Subcutaneous abdominal adipose tissue (tissue), 5 donors: ENCODE measurements at regions not wholly inside any gene's neighbourhood (a gene's known extent, or its start where the extent isn't known, plus 50 kb on each side); places are given as distances from the start of the nearest gene placed in this dataset.

Experiments
- H3K27ac ChIP-seq: one replicate; pipeline ENCODE4 v1.7.0; 2013; ENCODE audit warnings: low read depth, mild to moderate bottlenecking, inconsistent platforms, low read length, moderate library complexity
- H3K27me3 ChIP-seq, 5 donors: one replicate each; pipeline ENCODE4 v1.7.0; 2013; ENCODE audit warnings: low read length in 5 of 5, inconsistent platforms in 1 of 5; ENCODE audit not compliant: control insufficient read depth in 5 of 5, insufficient read depth in 4 of 5
- H3K36me3 ChIP-seq, 5 donors: one replicate each; pipeline ENCODE4 v1.7.0; 2013; ENCODE audit warnings: low read length in 5 of 5; ENCODE audit not compliant: control insufficient read depth in 5 of 5, insufficient read depth in 5 of 5
- H3K4me1 ChIP-seq, 5 donors: one replicate each; pipeline ENCODE4 v1.7.0; 2013; ENCODE audit warnings: low read length in 5 of 5, mild to moderate bottlenecking in 3 of 5, moderate library complexity in 1 of 5; ENCODE audit not compliant: control insufficient read depth in 5 of 5, insufficient read depth in 5 of 5
- H3K4me3 ChIP-seq, 5 donors: one replicate each; pipeline ENCODE4 v1.7.0; 2013; ENCODE audit warnings: low read length in 5 of 5, low read depth in 1 of 5
- H3K9ac ChIP-seq, 5 donors: one replicate each; pipeline ENCODE4 v1.7.0; 2013; ENCODE audit warnings: low read length in 5 of 5, mild to moderate bottlenecking in 4 of 5, moderate library complexity in 3 of 5
- H3K9me3 ChIP-seq, 5 donors: one replicate each; pipeline ENCODE4 v1.7.0; 2013; ENCODE audit warnings: low read length in 5 of 5; ENCODE audit not compliant: control insufficient read depth in 5 of 5
- donor health status: healthy.
- donor health status: healthy.
- donor health status: healthy.
- donor health status: healthy.
- donor health status: healthy.

- peaks cover 0 to 15% (median 8%) of the 10 kb centered on the region in 5 donors for H3K4me1 ChIP-seq
- no peak overlapping the region for H3K4me3 ChIP-seq
- no peak overlapping the region for H3K27ac ChIP-seq
- H3K36me3 ChIP-seq: no peaks in the 10 kb centered on the region
- H3K9ac ChIP-seq: no peak overlapping the region
- H3K9me3 ChIP-seq: no peaks in the 10 kb centered on the region
- no peaks in the 10 kb centered on the region for H3K27me3 ChIP-seq
Measured at GRCh38 chr4:17285747-17286146, 226.1 kb downstream of the QDPR start.

GRCh38 chr4:17284323-17285175 lies 227.3 kb downstream of the QDPR start:
- no peaks in the 10 kb centered on the region for H3K9me3 ChIP-seq
- no peak overlapping the region for H3K27ac ChIP-seq
- H3K4me1 ChIP-seq: peaks cover 0 to 15% (median 8%) of the 10 kb centered on the region in 5 donors
- H3K36me3 ChIP-seq: no peaks in the 10 kb centered on the region
- no peak overlapping the region for H3K4me3 ChIP-seq
- no peak overlapping the region for H3K9ac ChIP-seq
- H3K27me3 ChIP-seq: no peaks in the 10 kb centered on the region

GRCh38 chr4:17283832-17284231 lies 228.1 kb downstream of the QDPR start:
- H3K9ac ChIP-seq: no peak overlapping the region
- no peak overlapping the region for H3K27ac ChIP-seq
- no peak overlapping the region for H3K4me3 ChIP-seq

GRCh38 chr4:17283251-17283650 lies 228.6 kb downstream of the QDPR start:
- Histone ChIP-seq H3K27ac (no peak overlapping the region), H3K36me3 (no peaks in the 10 kb centered on the region), H3K4me3 (no peak overlapping the region), H3K9me3 (no peaks in the 10 kb centered on the region), H3K27me3 (no peaks in the 10 kb centered on the region), H3K4me1 (peaks cover 0 to 15% (median 8%) of the 10 kb centered on the region in 5 donors), H3K9ac (no peak overlapping the region)

More at GRCh38 chr4:17283832-17284231, 228.1 kb downstream of the QDPR start:
- Histone ChIP-seq H3K27me3 (no peaks in the 10 kb centered on the region), H3K36me3 (no peaks in the 10 kb centered on the region), H3K9me3 (no peaks in the 10 kb centered on the region), H3K4me1 (peaks cover 0 to 15% (median 8%) of the 10 kb centered on the region in 5 donors)

- Histone ChIP-seq H3K36me3 (no peaks in the 10 kb centered on the region), H3K27me3 (no peaks in the 10 kb centered on the region), H3K9ac (no peak overlapping the region), H3K9me3 (no peaks in the 10 kb centered on the region), H3K4me1 (peaks cover 0 to 15% (median 11%) of the 10 kb centered on the region in 5 donors), H3K4me3 (no peak overlapping the region), H3K27ac (no peak overlapping the region)
Measured at GRCh38 chr4:17280261-17281018, 231.4 kb downstream of the QDPR start.

GRCh38 chr4:17276776-17277175 lies 235.1 kb downstream of the QDPR start:
- H3K4me3 ChIP-seq: no peak overlapping the region
- H3K9ac ChIP-seq: no peak overlapping the region
- H3K27me3 ChIP-seq: no peaks in the 10 kb centered on the region
- no peaks in the 10 kb centered on the region for H3K9me3 ChIP-seq
- H3K4me1 ChIP-seq: peaks cover 0 to 14% (median 5%) of the 10 kb centered on the region in 5 donors
- no peak overlapping the region for H3K27ac ChIP-seq
- H3K36me3 ChIP-seq: no peaks in the 10 kb centered on the region

GRCh38 chr4:17275836-17276235 lies 236.1 kb downstream of the QDPR start:
- no peak overlapping the region for H3K9ac ChIP-seq
- H3K27ac ChIP-seq: no peak overlapping the region
- H3K27me3 ChIP-seq: no peaks in the 10 kb centered on the region
- H3K36me3 ChIP-seq: no peaks in the 10 kb centered on the region
- H3K4me3 ChIP-seq: no peak overlapping the region
- no peaks in the 10 kb centered on the region for H3K9me3 ChIP-seq
- peaks cover 0 to 14% (median 5%) of the 10 kb centered on the region in 5 donors for H3K4me1 ChIP-seq

- H3K9me3 ChIP-seq: no peaks in the 10 kb centered on the region
- no peak overlapping the region for H3K27ac ChIP-seq
Measured at GRCh38 chr4:17273047-17273446, 238.8 kb downstream of the QDPR start.

GRCh38 chr4:17272154-17272553 lies 239.7 kb downstream of the QDPR start:
- Histone ChIP-seq H3K4me1 (peaks cover 0 to 14% (median 5%) of the 10 kb centered on the region in 5 donors), H3K9ac (no peak overlapping the region), H3K4me3 (no peak overlapping the region), H3K9me3 (no peaks in the 10 kb centered on the region), H3K36me3 (no peaks in the 10 kb centered on the region), H3K27me3 (no peaks in the 10 kb centered on the region), H3K27ac (no peak overlapping the region)

More at GRCh38 chr4:17273047-17273446, 238.8 kb downstream of the QDPR start:
- Histone ChIP-seq H3K9ac (no peak overlapping the region), H3K4me1 (peaks cover 0 to 14% (median 5%) of the 10 kb centered on the region in 5 donors), H3K36me3 (no peaks in the 10 kb centered on the region), H3K4me3 (no peak overlapping the region), H3K27me3 (no peaks in the 10 kb centered on the region)

- peaks cover 0 to 14% (median 10%) of the 10 kb centered on the region in 5 donors for H3K4me1 ChIP-seq
- no peak overlapping the region for H3K9ac ChIP-seq
- no peaks in the 10 kb centered on the region for H3K27me3 ChIP-seq
- H3K27ac ChIP-seq: no peak overlapping the region
- no peaks in the 10 kb centered on the region for H3K36me3 ChIP-seq
- H3K4me3 ChIP-seq: no peak overlapping the region
- no peaks in the 10 kb centered on the region for H3K9me3 ChIP-seq
Measured at GRCh38 chr4:17265653-17266052, 246.2 kb downstream of the QDPR start.
